ENCODE measurements at regions not wholly inside any gene's neighbourhood (a gene's known extent, or its start where the extent isn't known, plus 50 kb on each side); places are given as distances from the start of the nearest gene placed in this dataset.

DNA sequence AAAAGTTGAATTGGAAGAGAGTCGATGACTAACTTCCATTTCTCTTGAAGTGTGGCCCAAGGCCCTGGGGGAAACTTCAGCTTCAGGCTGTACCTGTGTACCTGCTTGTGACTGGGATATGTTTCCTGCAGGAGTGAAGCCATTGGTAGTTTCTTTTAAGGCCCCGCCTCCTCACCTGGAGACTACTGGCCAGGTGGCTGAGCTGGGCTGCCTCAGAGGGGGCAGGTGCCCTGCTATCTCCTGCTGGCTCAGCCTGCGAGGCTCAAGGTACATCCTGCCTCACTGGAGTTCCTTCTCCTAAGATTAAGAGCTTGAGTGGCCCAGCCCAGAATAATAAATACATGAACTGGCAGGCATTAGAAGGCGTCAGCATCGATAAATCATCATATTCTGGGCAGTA, 121.6 kb upstream of the ROPN1 start:
- Histone ChIP-seq H3K4me2 (ENCODE audit: low read length) (no peak overlapping the region), H3K27ac (no peak overlapping the region), H3K4me1 (peaks cover 15% of the 10 kb centered on the region), H3K9ac (no peak overlapping the region), H3K79me2 (peaks cover 13% of the 10 kb centered on the region), H3K27me3 (ENCODE audit: control insufficient read depth, insufficient read depth, low read length) (no peaks in the 10 kb centered on the region), H2AFZ (no peak overlapping the region), H3K4me3 (ENCODE audit: low read depth, low read length) (no peak overlapping the region), H3K9me3 (ENCODE audit: control insufficient read depth, low read length) (no peaks in the 10 kb centered on the region), H3K36me3 (ENCODE audit: control insufficient read depth, insufficient read depth, low read length) (no peaks in the 10 kb centered on the region)
- TF ChIP-seq, protein P1, sequence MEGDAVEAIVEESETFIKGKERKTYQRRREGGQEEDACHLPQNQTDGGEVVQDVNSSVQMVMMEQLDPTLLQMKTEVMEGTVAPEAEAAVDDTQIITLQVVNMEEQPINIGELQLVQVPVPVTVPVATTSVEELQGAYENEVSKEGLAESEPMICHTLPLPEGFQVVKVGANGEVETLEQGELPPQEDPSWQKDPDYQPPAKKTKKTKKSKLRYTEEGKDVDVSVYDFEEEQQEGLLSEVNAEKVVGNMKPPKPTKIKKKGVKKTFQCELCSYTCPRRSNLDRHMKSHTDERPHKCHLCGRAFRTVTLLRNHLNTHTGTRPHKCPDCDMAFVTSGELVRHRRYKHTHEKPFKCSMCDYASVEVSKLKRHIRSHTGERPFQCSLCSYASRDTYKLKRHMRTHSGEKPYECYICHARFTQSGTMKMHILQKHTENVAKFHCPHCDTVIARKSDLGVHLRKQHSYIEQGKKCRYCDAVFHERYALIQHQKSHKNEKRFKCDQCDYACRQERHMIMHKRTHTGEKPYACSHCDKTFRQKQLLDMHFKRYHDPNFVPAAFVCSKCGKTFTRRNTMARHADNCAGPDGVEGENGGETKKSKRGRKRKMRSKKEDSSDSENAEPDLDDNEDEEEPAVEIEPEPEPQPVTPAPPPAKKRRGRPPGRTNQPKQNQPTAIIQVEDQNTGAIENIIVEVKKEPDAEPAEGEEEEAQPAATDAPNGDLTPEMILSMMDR (IDR thresholded peaks at IDR 0.05), result no peak

DNA sequence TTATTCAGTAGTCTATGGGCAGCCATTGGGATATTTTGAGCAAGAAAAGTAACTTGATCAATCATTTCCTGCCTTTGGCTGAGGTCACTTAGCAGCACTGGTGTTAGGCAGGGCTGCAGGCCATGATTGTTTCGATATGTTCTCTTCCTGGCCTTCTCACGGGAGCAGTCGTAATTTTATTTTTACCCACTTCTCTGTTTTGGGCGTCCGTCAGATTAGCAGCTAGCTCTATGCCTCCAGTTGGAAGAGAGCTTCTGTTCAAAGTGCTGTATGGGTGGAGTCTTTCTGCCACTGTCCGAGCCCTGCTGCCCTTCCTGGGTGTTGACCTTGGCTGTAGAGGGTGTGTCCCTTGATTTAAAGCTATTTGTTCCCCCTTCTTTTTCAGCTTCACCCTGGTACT, 123.4 kb upstream of the ROPN1 start:
- TF ChIP-seq, protein P1 (IDR thresholded peaks at IDR 0.05), result no peak
- H2AFZ ChIP-seq, result no peak overlapping the region
- no peaks in the 10 kb centered on the region for H3K27me3 ChIP-seq (ENCODE audit: control insufficient read depth, insufficient read depth, low read length)
- no peak overlapping the region for H3K4me3 ChIP-seq (ENCODE audit: low read depth, low read length)
- H3K4me2 ChIP-seq (ENCODE audit: low read length), result no peak overlapping the region
- no peak overlapping the region for H3K9ac ChIP-seq
- peaks cover 13% of the 10 kb centered on the region for H3K79me2 ChIP-seq
- no peaks in the 10 kb centered on the region for H3K36me3 ChIP-seq (ENCODE audit: control insufficient read depth, insufficient read depth, low read length)
- no peak overlapping the region for H3K27ac ChIP-seq
- peaks cover 15% of the 10 kb centered on the region for H3K4me1 ChIP-seq
- H3K9me3 ChIP-seq (ENCODE audit: control insufficient read depth, low read length), result no peaks in the 10 kb centered on the region

DNA sequence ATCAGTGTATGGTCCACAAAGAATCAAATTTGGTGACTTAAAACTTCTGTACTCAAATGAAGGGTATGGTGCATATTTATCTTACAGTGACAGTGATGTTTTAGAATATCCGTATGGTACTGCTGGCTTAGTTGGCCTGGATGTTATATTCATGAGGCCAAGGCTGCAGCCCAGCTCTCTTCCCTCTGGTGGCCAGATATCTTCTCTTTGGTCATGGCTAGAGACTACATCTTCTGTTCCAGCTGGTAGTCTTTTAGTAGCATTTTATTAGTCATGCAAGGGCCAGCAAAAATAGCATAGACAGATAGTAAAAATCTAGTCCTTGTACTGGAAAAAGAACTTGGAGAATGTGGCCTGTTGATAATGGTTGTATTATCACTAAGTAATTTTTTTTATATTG, 124.0 kb upstream of the ROPN1 start:
- Histone ChIP-seq H3K27me3 (ENCODE audit: control insufficient read depth, insufficient read depth, low read length) (no peaks in the 10 kb centered on the region), H3K27ac (no peak overlapping the region), H3K4me2 (ENCODE audit: low read length) (no peak overlapping the region), H3K79me2 (peaks cover 13% of the 10 kb centered on the region), H3K4me3 (ENCODE audit: low read depth, low read length) (no peak overlapping the region), H2AFZ (no peak overlapping the region), H3K4me1 (peaks cover 15% of the 10 kb centered on the region), H3K36me3 (ENCODE audit: control insufficient read depth, insufficient read depth, low read length) (no peaks in the 10 kb centered on the region), H3K9ac (no peak overlapping the region), H3K9me3 (ENCODE audit: control insufficient read depth, low read length) (no peaks in the 10 kb centered on the region)
- TF ChIP-seq, protein P1 (IDR thresholded peaks at IDR 0.05), result no peak

DNA sequence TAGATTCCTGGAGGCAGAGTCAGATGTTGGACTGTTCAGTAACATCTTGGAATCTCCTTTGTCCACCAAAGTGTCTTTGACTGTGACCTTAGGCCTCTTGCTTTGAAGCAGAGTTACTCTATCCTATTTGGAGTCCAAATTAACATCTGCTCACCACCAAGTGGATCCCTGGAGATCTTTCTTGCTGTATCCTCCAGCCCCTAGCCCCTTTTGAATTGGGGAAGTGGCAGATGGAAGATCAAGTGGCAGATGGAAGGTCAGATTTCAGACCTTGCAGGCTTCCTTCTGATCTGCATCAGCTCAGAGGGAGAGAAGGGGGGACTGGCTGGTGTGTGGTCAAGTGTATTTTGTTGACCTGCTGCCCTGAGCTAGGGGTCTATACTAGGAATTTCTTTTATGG, 125.0 kb upstream of the ROPN1 start:
- no peak overlapping the region for H3K4me2 ChIP-seq (ENCODE audit: low read length)
- H3K79me2 ChIP-seq, result peaks cover 13% of the 10 kb centered on the region
- H3K27ac ChIP-seq, result no peak overlapping the region
- H3K9ac ChIP-seq, result no peak overlapping the region
- no peak overlapping the region for H3K4me3 ChIP-seq (ENCODE audit: low read depth, low read length)
- no peaks in the 10 kb centered on the region for H3K9me3 ChIP-seq (ENCODE audit: control insufficient read depth, low read length)
- no peaks in the 10 kb centered on the region for H3K36me3 ChIP-seq (ENCODE audit: control insufficient read depth, insufficient read depth, low read length)
- H3K4me1 ChIP-seq, result peaks cover 18% of the 10 kb centered on the region
- no peak overlapping the region for H2AFZ ChIP-seq
- H3K27me3 ChIP-seq (ENCODE audit: control insufficient read depth, insufficient read depth, low read length), result no peaks in the 10 kb centered on the region
- TF ChIP-seq, protein P1 (IDR thresholded peaks at IDR 0.05), result no peak

DNA sequence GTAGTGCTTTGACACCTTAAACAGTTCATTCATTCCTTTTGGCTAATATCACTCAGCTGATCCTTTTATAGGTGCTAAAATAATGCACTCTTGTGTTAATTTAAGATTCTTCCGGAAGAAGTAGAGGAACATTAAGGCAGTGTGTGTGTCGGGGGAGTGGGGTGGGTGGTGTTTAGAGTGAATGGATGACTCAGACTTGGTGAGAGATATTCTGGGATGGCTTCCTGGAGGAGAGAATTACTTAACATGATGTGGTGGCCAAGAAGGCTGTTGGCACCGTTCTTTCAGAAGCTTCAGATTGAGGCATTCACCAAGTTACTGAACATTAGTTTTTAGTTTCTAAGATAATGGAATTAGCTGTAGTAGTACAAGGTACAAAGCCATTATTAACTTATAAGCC, 125.6 kb upstream of the ROPN1 start:
- H3K27ac ChIP-seq, result no peak overlapping the region
- H3K9ac ChIP-seq, result no peak overlapping the region
- H3K4me2 ChIP-seq (ENCODE audit: low read length), result no peak overlapping the region
- peaks cover 13% of the 10 kb centered on the region for H3K79me2 ChIP-seq
- H3K4me3 ChIP-seq (ENCODE audit: low read depth, low read length), result no peak overlapping the region
- H3K36me3 ChIP-seq (ENCODE audit: control insufficient read depth, insufficient read depth, low read length), result no peaks in the 10 kb centered on the region
- no peaks in the 10 kb centered on the region for H3K9me3 ChIP-seq (ENCODE audit: control insufficient read depth, low read length)
- H2AFZ ChIP-seq, result no peak overlapping the region
- H3K4me1 ChIP-seq, result peaks cover 17% of the 10 kb centered on the region
- TF ChIP-seq, protein P1 (IDR thresholded peaks at IDR 0.05), result no peak
- H3K27me3 ChIP-seq (ENCODE audit: control insufficient read depth, insufficient read depth, low read length), result no peaks in the 10 kb centered on the region

Measured in parathyroid adenoma (tissue), 2 donors.